GM23338 (cell line): ENCODE measurements at regions not wholly inside any gene's neighbourhood (a gene's known extent, or its start where the extent isn't known, plus 50 kb on each side); places are given as distances from the start of the nearest gene placed in this dataset.

ENCODE experiments used
- ATAC-seq: fragments of 200-7000 bp; cut with Tn5 transposase; 3 replicates; pipeline ENCODE4 v1.9.1; 2020
- DNase-seq: peaks from one replicate; pipeline ENCODE4 v3.0.0-alpha.2; 2015; ENCODE audit warnings: low spot score
- H2AFZ ChIP-seq: fragments of 200-600 bp; sonication (generic); 2 replicates; pipeline ENCODE4 v1.8.0; 2016; ENCODE audit warnings: antibody characterized with exemption, mild to moderate bottlenecking, moderate library complexity
- H3F3A ChIP-seq: fragments of 200-600 bp; sonication (generic); replicated peaks from 2 replicates; pipeline ENCODE4 v1.8.0; 2017; ENCODE audit warnings: antibody characterized with exemption, mixed run types, low read depth
- H3K27ac ChIP-seq: fragments of 200-600 bp; sonication (generic); 2 replicates; pipeline ENCODE4 v1.6.1; 2016; ENCODE audit warnings: low read depth
- H3K27me3 ChIP-seq: fragments of 200-600 bp; sonication (generic); 2 replicates; pipeline ENCODE4 v1.8.0; 2016; ENCODE audit warnings: mild to moderate bottlenecking, mixed run types, moderate library complexity; ENCODE audit not compliant: insufficient read depth
- H3K36me3 ChIP-seq: fragments of 200-600 bp; sonication (generic); 2 replicates; pipeline ENCODE4 v1.8.0; 2016; ENCODE audit warnings: mild to moderate bottlenecking; ENCODE audit not compliant: insufficient read depth
- H3K4me1 ChIP-seq: fragments of 200-600 bp; sonication (generic); 2 replicates; pipeline ENCODE4 v1.8.0; 2016; ENCODE audit warnings: mild to moderate bottlenecking, moderate library complexity; ENCODE audit not compliant: insufficient read depth
- H3K4me2 ChIP-seq: fragments of 200-600 bp; sonication (generic); 2 replicates; pipeline ENCODE4 v1.7.1; 2017; ENCODE audit warnings: mixed run types
- H3K4me3 ChIP-seq: fragments of 200-600 bp; sonication (generic); 2 replicates; pipeline ENCODE4 v1.6.1; 2016; ENCODE audit warnings: mixed run types
- H3K79me2 ChIP-seq: fragments of 200-600 bp; sonication (generic); replicated peaks from 2 replicates; pipeline ENCODE4 v1.8.0; 2017; ENCODE audit warnings: mild to moderate bottlenecking; ENCODE audit not compliant: insufficient read depth
- H3K9me2 ChIP-seq: fragments of 200-600 bp; sonication (generic); 2 replicates; pipeline ENCODE4 v1.8.0; 2017; ENCODE audit not compliant: insufficient read depth
- H4K20me1 ChIP-seq: fragments of 200-600 bp; sonication (generic); replicated peaks from 2 replicates; pipeline ENCODE4 v1.8.0; 2017; ENCODE audit warnings: mild to moderate bottlenecking; ENCODE audit not compliant: insufficient read depth
- H3K27ac Mint-ChIP-seq: 2 replicates; pipeline ENCODE4 v1.8.0; 2020; ENCODE audit warnings: inconsistent platforms, mild to moderate bottlenecking, moderate library complexity, mixed read lengths
- H3K27me3 Mint-ChIP-seq: 3 replicates; pipeline ENCODE4 v1.8.0; 2022; ENCODE audit warnings: low read depth, mild to moderate bottlenecking, moderate library complexity, mixed read lengths, inconsistent platforms; ENCODE audit not compliant: insufficient read depth, poor library complexity
- H3K36me3 Mint-ChIP-seq: 3 replicates; pipeline ENCODE4 v1.8.0; 2021; ENCODE audit warnings: low read depth, mild to moderate bottlenecking, inconsistent platforms, moderate library complexity, mixed read lengths
- H3K4me1 Mint-ChIP-seq: 3 replicates; pipeline ENCODE4 v1.8.0; 2020; ENCODE audit warnings: mild to moderate bottlenecking, inconsistent platforms, mixed read lengths
- H3K4me3 Mint-ChIP-seq: 3 replicates; pipeline ENCODE4 v1.8.0; 2021; ENCODE audit warnings: moderate library complexity, mild to moderate bottlenecking, inconsistent platforms, mixed read lengths
- H3K9me3 Mint-ChIP-seq: 3 replicates; pipeline ENCODE4 v1.8.0; 2020; ENCODE audit warnings: moderate library complexity, mild to moderate bottlenecking, inconsistent platforms, mixed read lengths
- EZH2phosphoT487 ChIP-seq: fragments of 200-600 bp; sonication (generic); IDR thresholded peaks from one replicate; pipeline ENCODE4 v1.8.1; 2018; ENCODE audit warnings: antibody characterized with exemption; ENCODE audit not compliant: unreplicated experiment
- STAT1 ChIP-seq: IDR thresholded peaks from one replicate; pipeline ENCODE4 v1.6.1; 2016; ENCODE audit warnings: antibody characterized with exemption; ENCODE audit not compliant: unreplicated experiment
- TF ChIP-seq, protein P1 (sequence below): IDR thresholded peaks from one replicate; pipeline ENCODE4 v1.6.1; 2018; ENCODE audit warnings: antibody characterized with exemption; ENCODE audit not compliant: unreplicated experiment
- TF ChIP-seq, protein P2 (sequence below): fragments of 250-450 bp; sonication (Bioruptor Pico); IDR thresholded peaks from 2 replicates; pipeline ENCODE4 v1.5.0; 2020; ENCODE audit warnings: mild to moderate bottlenecking, moderate library complexity
- TF ChIP-seq, protein P3 (sequence below): IDR thresholded peaks from 2 replicates; pipeline ENCODE4 v1.6.1; 2016; ENCODE audit warnings: antibody characterized with exemption

DNA sequence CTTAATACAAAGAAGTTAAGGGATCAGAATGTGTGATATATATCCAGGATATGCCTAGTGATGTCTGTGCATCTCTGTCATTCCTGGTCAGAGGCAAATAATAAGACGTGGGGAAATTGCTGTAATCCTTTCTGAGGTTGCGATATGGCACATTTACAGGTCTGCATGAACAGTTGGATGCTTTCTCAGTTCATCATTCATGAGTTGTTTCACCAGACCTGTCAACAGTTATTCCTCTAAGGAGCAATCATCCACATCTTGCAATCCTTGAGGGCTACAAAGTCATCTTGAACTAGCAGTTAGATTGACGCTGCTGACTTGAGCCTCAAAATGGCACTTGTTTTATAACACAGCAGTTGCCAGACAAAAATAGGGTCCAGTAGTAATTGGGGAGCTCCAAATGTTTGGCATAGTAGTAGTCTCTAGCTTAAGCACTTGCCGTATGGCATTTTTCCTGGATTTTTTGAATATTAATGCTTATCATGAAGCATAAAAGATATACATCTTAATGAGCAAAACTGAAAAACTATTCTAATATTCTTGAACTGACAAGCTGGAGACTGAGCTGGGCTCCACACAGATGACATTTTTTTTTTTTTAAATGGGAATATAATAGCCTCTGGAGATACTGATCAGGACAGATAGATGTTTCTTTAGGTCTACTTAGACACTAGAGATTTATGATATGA, 761.7 kb downstream of the VGLL3 start:
- H3K4me3 Mint-ChIP-seq = no peak overlapping the region
- no peaks in the 10 kb centered on the region for H3K27me3 Mint-ChIP-seq
- H3F3A ChIP-seq = no peaks in the 10 kb centered on the region
- no peaks in the 10 kb centered on the region for H3K9me2 ChIP-seq
- no peaks in the 10 kb centered on the region for H3K27me3 ChIP-seq
- H3K4me3 ChIP-seq = no peak overlapping the region
- no peaks in the 10 kb centered on the region for H3K9me3 Mint-ChIP-seq
- H2AFZ ChIP-seq = no peak overlapping the region; the same call in 1 of the 2 replicates
- no peaks in the 10 kb centered on the region for H3K36me3 ChIP-seq
- H3K4me1 ChIP-seq = no peaks in the 10 kb centered on the region; the same call in 1 of the 2 replicates
- DNase-seq (no peak), ATAC-seq (no peak)
- H3K4me2 ChIP-seq = no peak overlapping the region
- TF ChIP-seq, protein P1, sequence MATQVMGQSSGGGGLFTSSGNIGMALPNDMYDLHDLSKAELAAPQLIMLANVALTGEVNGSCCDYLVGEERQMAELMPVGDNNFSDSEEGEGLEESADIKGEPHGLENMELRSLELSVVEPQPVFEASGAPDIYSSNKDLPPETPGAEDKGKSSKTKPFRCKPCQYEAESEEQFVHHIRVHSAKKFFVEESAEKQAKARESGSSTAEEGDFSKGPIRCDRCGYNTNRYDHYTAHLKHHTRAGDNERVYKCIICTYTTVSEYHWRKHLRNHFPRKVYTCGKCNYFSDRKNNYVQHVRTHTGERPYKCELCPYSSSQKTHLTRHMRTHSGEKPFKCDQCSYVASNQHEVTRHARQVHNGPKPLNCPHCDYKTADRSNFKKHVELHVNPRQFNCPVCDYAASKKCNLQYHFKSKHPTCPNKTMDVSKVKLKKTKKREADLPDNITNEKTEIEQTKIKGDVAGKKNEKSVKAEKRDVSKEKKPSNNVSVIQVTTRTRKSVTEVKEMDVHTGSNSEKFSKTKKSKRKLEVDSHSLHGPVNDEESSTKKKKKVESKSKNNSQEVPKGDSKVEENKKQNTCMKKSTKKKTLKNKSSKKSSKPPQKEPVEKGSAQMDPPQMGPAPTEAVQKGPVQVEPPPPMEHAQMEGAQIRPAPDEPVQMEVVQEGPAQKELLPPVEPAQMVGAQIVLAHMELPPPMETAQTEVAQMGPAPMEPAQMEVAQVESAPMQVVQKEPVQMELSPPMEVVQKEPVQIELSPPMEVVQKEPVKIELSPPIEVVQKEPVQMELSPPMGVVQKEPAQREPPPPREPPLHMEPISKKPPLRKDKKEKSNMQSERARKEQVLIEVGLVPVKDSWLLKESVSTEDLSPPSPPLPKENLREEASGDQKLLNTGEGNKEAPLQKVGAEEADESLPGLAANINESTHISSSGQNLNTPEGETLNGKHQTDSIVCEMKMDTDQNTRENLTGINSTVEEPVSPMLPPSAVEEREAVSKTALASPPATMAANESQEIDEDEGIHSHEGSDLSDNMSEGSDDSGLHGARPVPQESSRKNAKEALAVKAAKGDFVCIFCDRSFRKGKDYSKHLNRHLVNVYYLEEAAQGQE = no peak
- TF ChIP-seq STAT1 (no peak), EZH2phosphoT487 (no peak)
- TF ChIP-seq, protein P2, sequence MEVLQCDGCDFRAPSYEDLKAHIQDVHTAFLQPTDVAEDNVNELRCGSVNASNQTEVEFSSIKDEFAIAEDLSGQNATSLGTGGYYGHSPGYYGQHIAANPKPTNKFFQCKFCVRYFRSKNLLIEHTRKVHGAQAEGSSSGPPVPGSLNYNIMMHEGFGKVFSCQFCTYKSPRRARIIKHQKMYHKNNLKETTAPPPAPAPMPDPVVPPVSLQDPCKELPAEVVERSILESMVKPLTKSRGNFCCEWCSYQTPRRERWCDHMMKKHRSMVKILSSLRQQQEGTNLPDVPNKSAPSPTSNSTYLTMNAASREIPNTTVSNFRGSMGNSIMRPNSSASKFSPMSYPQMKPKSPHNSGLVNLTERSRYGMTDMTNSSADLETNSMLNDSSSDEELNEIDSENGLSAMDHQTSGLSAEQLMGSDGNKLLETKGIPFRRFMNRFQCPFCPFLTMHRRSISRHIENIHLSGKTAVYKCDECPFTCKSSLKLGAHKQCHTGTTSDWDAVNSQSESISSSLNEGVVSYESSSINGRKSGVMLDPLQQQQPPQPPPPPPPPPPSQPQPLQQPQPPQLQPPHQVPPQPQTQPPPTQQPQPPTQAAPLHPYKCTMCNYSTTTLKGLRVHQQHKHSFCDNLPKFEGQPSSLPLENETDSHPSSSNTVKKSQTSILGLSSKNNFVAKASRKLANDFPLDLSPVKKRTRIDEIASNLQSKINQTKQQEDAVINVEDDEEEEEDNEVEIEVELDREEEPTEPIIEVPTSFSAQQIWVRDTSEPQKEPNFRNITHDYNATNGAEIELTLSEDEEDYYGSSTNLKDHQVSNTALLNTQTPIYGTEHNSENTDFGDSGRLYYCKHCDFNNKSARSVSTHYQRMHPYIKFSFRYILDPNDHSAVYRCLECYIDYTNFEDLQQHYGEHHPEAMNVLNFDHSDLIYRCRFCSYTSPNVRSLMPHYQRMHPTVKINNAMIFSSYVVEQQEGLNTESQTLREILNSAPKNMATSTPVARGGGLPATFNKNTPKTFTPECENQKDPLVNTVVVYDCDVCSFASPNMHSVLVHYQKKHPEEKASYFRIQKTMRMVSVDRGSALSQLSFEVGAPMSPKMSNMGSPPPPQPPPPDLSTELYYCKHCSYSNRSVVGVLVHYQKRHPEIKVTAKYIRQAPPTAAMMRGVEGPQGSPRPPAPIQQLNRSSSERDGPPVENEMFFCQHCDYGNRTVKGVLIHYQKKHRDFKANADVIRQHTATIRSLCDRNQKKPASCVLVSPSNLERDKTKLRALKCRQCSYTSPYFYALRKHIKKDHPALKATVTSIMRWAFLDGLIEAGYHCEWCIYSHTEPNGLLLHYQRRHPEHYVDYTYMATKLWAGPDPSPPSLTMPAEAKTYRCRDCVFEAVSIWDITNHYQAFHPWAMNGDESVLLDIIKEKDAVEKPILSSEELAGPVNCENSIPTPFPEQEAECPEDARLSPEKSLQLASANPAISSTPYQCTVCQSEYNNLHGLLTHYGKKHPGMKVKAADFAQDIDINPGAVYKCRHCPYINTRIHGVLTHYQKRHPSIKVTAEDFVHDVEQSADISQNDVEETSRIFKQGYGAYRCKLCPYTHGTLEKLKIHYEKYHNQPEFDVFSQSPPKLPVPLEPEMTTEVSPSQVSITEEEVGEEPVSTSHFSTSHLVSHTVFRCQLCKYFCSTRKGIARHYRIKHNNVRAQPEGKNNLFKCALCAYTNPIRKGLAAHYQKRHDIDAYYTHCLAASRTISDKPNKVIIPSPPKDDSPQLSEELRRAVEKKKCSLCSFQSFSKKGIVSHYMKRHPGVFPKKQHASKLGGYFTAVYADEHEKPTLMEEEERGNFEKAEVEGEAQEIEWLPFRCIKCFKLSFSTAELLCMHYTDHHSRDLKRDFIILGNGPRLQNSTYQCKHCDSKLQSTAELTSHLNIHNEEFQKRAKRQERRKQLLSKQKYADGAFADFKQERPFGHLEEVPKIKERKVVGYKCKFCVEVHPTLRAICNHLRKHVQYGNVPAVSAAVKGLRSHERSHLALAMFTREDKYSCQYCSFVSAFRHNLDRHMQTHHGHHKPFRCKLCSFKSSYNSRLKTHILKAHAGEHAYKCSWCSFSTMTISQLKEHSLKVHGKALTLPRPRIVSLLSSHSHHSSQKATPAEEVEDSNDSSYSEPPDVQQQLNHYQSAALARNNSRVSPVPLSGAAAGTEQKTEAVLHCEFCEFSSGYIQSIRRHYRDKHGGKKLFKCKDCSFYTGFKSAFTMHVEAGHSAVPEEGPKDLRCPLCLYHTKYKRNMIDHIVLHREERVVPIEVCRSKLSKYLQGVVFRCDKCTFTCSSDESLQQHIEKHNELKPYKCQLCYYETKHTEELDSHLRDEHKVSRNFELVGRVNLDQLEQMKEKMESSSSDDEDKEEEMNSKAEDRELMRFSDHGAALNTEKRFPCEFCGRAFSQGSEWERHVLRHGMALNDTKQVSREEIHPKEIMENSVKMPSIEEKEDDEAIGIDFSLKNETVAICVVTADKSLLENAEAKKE (CRISPR knock-in tag) = no peak
- TF ChIP-seq, protein P3, sequence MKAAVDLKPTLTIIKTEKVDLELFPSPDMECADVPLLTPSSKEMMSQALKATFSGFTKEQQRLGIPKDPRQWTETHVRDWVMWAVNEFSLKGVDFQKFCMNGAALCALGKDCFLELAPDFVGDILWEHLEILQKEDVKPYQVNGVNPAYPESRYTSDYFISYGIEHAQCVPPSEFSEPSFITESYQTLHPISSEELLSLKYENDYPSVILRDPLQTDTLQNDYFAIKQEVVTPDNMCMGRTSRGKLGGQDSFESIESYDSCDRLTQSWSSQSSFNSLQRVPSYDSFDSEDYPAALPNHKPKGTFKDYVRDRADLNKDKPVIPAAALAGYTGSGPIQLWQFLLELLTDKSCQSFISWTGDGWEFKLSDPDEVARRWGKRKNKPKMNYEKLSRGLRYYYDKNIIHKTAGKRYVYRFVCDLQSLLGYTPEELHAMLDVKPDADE = no peak
- no peak overlapping the region for H3K27ac Mint-ChIP-seq
- H3K36me3 Mint-ChIP-seq = no peaks in the 10 kb centered on the region
- H3K79me2 ChIP-seq = no peaks in the 10 kb centered on the region
- H3K4me1 Mint-ChIP-seq = peaks cover 13% of the 10 kb centered on the region
- no peaks in the 10 kb centered on the region for H4K20me1 ChIP-seq
- no peak overlapping the region for H3K27ac ChIP-seq
